DOHH2 (cell line): ENCODE measurements at regions not wholly inside any gene's neighbourhood (a gene's known extent, or its start where the extent isn't known, plus 50 kb on each side); places are given as distances from the start of the nearest gene placed in this dataset.

Experiments used
- H3F3A ChIP-seq: fragments of 200-600 bp; sonication (generic), shearing (Covaris generic); 2 replicates; pipeline ENCODE4 v1.6.0; 2016; ENCODE audit warnings: antibody characterized with exemption, mild to moderate bottlenecking; ENCODE audit not compliant: control insufficient read depth, insufficient read depth
- H3K27ac ChIP-seq: fragments of 200-600 bp; sonication (generic); 2 replicates; pipeline ENCODE4 v1.5.1; 2014; ENCODE audit warnings: low read depth, mild to moderate bottlenecking, low read length, moderate library complexity
- H3K27me3 ChIP-seq: fragments of 200-600 bp; sonication (generic); 2 replicates; pipeline ENCODE4 v1.6.1; 2014; ENCODE audit warnings: mild to moderate bottlenecking, low read length, mixed read lengths; ENCODE audit not compliant: control insufficient read depth
- H3K36me3 ChIP-seq: fragments of 200-600 bp; sonication (generic); 2 replicates; pipeline ENCODE4 v1.6.1; 2014; ENCODE audit warnings: mild to moderate bottlenecking, low read length, moderate library complexity, mixed read lengths; ENCODE audit not compliant: control insufficient read depth
- H3K4me1 ChIP-seq: fragments of 200-600 bp; sonication (generic); 2 replicates; pipeline ENCODE4 v1.6.1; 2014; ENCODE audit warnings: mild to moderate bottlenecking, low read length, mixed read lengths; ENCODE audit not compliant: control insufficient read depth
- H3K4me2 ChIP-seq: fragments of 200-600 bp; sonication (generic); 2 replicates; pipeline ENCODE4 v1.6.0; 2014; ENCODE audit warnings: mild to moderate bottlenecking, low read length, moderate library complexity
- H3K4me3 ChIP-seq: fragments of 200-600 bp; sonication (generic); 2 replicates; pipeline ENCODE4 v1.5.1; 2014; ENCODE audit warnings: mild to moderate bottlenecking, low read length, mixed read lengths
- H3K79me2 ChIP-seq: fragments of 200-600 bp; sonication (generic); 2 replicates; pipeline ENCODE4 v1.6.1; 2014; ENCODE audit warnings: mild to moderate bottlenecking, low read length, mixed read lengths; ENCODE audit not compliant: control insufficient read depth
- H3K9me2 ChIP-seq: fragments of 200-600 bp; sonication (generic); replicated peaks from 2 replicates; pipeline ENCODE4 v1.6.1; 2014; ENCODE audit warnings: mild to moderate bottlenecking, low read length, mixed read lengths; ENCODE audit not compliant: control insufficient read depth
- H3K9me3 ChIP-seq: fragments of 200-600 bp; sonication (generic); 2 replicates; pipeline ENCODE4 v1.6.1; 2014; ENCODE audit warnings: antibody characterized with exemption, low read length, mixed read lengths; ENCODE audit not compliant: control insufficient read depth, insufficient read depth
- H4K20me1 ChIP-seq: fragments of 200-600 bp; sonication (generic); 2 replicates; pipeline ENCODE4 v1.6.0; 2014; ENCODE audit warnings: low read depth, mild to moderate bottlenecking, antibody characterized with exemption, low read length, moderate library complexity; ENCODE audit not compliant: control insufficient read depth, insufficient read depth
- CTCF ChIP-seq: fragments of 200-600 bp; sonication (generic); IDR thresholded peaks from one replicate; pipeline ENCODE4 v1.5.1; 2014; ENCODE audit warnings: antibody characterized with exemption, mild to moderate bottlenecking, low read depth, low read length; ENCODE audit not compliant: poor library complexity, severe bottlenecking
- EZH2phosphoT487 ChIP-seq: fragments of 200-600 bp; sonication (generic); IDR thresholded peaks from 2 replicates; pipeline ENCODE4 v1.6.1; 2017; ENCODE audit warnings: borderline replicate concordance, mild to moderate bottlenecking, antibody characterized with exemption, low read length, moderate library complexity, mixed read lengths

- H3F3A ChIP-seq = no peaks in the 10 kb centered on the region
- H3K9me2 ChIP-seq = no peaks in the 10 kb centered on the region
- H3K27ac ChIP-seq = no peak overlapping the region
- no peaks in the 10 kb centered on the region for H4K20me1 ChIP-seq
- no peaks in the 10 kb centered on the region for H3K36me3 ChIP-seq
- no peaks in the 10 kb centered on the region for H3K4me1 ChIP-seq
- TF ChIP-seq EZH2phosphoT487 (no peak), CTCF (no peak)
- H3K9me3 ChIP-seq = no peaks in the 10 kb centered on the region
- H3K79me2 ChIP-seq = no peaks in the 10 kb centered on the region
- H3K27me3 ChIP-seq = no peaks in the 10 kb centered on the region
- H3K4me3 ChIP-seq = no peak overlapping the region
- no peak overlapping the region for H3K4me2 ChIP-seq
These were observed 50.0 kb downstream of the PABIR2 start for GRCh38 chrX:134747006-134747405.

GRCh38 chrX:134746410-134746785, 50.6 kb downstream of the PABIR2 start:
- H3K4me3 ChIP-seq = no peak overlapping the region
- H4K20me1 ChIP-seq = no peaks in the 10 kb centered on the region
- no peak overlapping the region for H3K4me2 ChIP-seq
- H3K27me3 ChIP-seq = no peaks in the 10 kb centered on the region
- no peaks in the 10 kb centered on the region for H3F3A ChIP-seq
- H3K79me2 ChIP-seq = no peaks in the 10 kb centered on the region
- H3K36me3 ChIP-seq = no peaks in the 10 kb centered on the region
- H3K9me3 ChIP-seq = no peaks in the 10 kb centered on the region
- TF ChIP-seq CTCF (no peak), EZH2phosphoT487 (no peak)
- no peaks in the 10 kb centered on the region for H3K4me1 ChIP-seq
- H3K9me2 ChIP-seq = no peaks in the 10 kb centered on the region
- H3K27ac ChIP-seq = no peak overlapping the region

- H3K4me2 ChIP-seq = no peak overlapping the region
- H3K27me3 ChIP-seq = no peaks in the 10 kb centered on the region
- no peaks in the 10 kb centered on the region for H3K9me3 ChIP-seq
- H3K27ac ChIP-seq = no peak overlapping the region
- H3K79me2 ChIP-seq = no peaks in the 10 kb centered on the region
- H4K20me1 ChIP-seq = no peaks in the 10 kb centered on the region
- no peaks in the 10 kb centered on the region for H3F3A ChIP-seq
- no peak for TF ChIP-seq CTCF
- TF ChIP-seq EZH2phosphoT487 = no peak
- H3K4me3 ChIP-seq = no peak overlapping the region
- no peaks in the 10 kb centered on the region for H3K36me3 ChIP-seq
- H3K4me1 ChIP-seq = no peaks in the 10 kb centered on the region
- H3K9me2 ChIP-seq = no peaks in the 10 kb centered on the region
These were observed 51.2 kb downstream of the PABIR2 start for GRCh38 chrX:134745636-134746409.
